ENCODE measurements at regions not wholly inside any gene's neighbourhood (a gene's known extent, or its start where the extent isn't known, plus 50 kb on each side); places are given as distances from the start of the nearest gene placed in this dataset.

GRCh38 chr15:31257286-31257685 is 69.3 kb upstream of the KLF13 start:
- DNase-seq (ENCODE audit: low read depth), result no peak
- TF ChIP-seq CTCF (conservative IDR thresholded peaks at IDR 0.05; ENCODE audit: low read length), result no peak
- H3K4me3 ChIP-seq (ENCODE audit: low read length), result no peak overlapping the region

- no peak for TF ChIP-seq CTCF (conservative IDR thresholded peaks at IDR 0.05; ENCODE audit: low read length)
- H3K4me3 ChIP-seq (ENCODE audit: low read length), result no peak overlapping the region
- no peak for DNase-seq (ENCODE audit: low read depth)
These were observed 68.4 kb upstream of the KLF13 start for GRCh38 chr15:31258260-31258659.

- no peak for TF ChIP-seq CTCF (conservative IDR thresholded peaks at IDR 0.05; ENCODE audit: low read length)
- no peak overlapping the region for H3K4me3 ChIP-seq (ENCODE audit: low read length)
- DNase-seq (ENCODE audit: low read depth), result no peak
These were observed 66.9 kb upstream of the KLF13 start for GRCh38 chr15:31259562-31260252.

- no peak overlapping the region for H3K4me3 ChIP-seq (ENCODE audit: low read length)
- DNase-seq (ENCODE audit: low read depth), result no peak
- no peak for TF ChIP-seq CTCF (conservative IDR thresholded peaks at IDR 0.05; ENCODE audit: low read length)
These were observed 65.9 kb upstream of the KLF13 start for GRCh38 chr15:31260646-31261265.

GRCh38 chr15:31261266-31262142 is 65.1 kb upstream of the KLF13 start:
- no peak for TF ChIP-seq CTCF (conservative IDR thresholded peaks at IDR 0.05; ENCODE audit: low read length)
- H3K4me3 ChIP-seq (ENCODE audit: low read length), result no peak overlapping the region
- no peak for DNase-seq (ENCODE audit: low read depth)

GRCh38 chr15:31262143-31262530 is 64.5 kb upstream of the KLF13 start:
- no peak overlapping the region for H3K4me3 ChIP-seq (ENCODE audit: low read length)
- DNase-seq (ENCODE audit: low read depth), result no peak
- TF ChIP-seq CTCF (conservative IDR thresholded peaks at IDR 0.05; ENCODE audit: low read length), result no peak

Data from AG10803 (cell line).